Ovary (tissue), 7 donors: ENCODE measurements at regions not wholly inside any gene's neighbourhood (a gene's known extent, or its start where the extent isn't known, plus 50 kb on each side); places are given as distances from the start of the nearest gene placed in this dataset.

ENCODE experiments used
- DNase-seq, 5 donors: peaks; one replicate each; pipeline ENCODE4 v3.0.0-alpha.2; 2019 to 2020
- H3K27ac ChIP-seq, 2 donors: fragments of 200-600 bp; one replicate each; pipeline versions ENCODE4 v1.5.1 to v1.8.0; 2019 to 2022
- H3K27me3 ChIP-seq: fragments of 200-600 bp; one replicate; pipeline ENCODE4 v1.8.0; 2022
- H3K36me3 ChIP-seq: fragments of 200-600 bp; sonication (generic); one replicate; pipeline ENCODE4 v1.5.1; 2019
- H3K4me1 ChIP-seq: one replicate; pipeline ENCODE4 v1.8.1; 2013; ENCODE audit warnings: mild to moderate bottlenecking, moderate library complexity; ENCODE audit not compliant: insufficient read depth
- H3K4me3 ChIP-seq: fragments of 200-600 bp; sonication (generic); one replicate; pipeline ENCODE4 v1.5.1; 2017
- H3K9me3 ChIP-seq, 2 donors: fragments of 200-600 bp in 1 of 2; sonication (generic) in 1 of 2; one replicate each; pipeline versions ENCODE4 v1.5.1 to v1.8.1; 2013 to 2019; ENCODE audit warnings: mild to moderate bottlenecking in 1 of 2, moderate library complexity in 1 of 2
- CTCF ChIP-seq, 3 donors: fragments of 450-650 bp in 2 of 3; fragments of 200-600 bp in 1 of 3; IDR thresholded peaks; one replicate each; pipeline versions ENCODE4 v1.5.1 to v1.8.0; 2016 to 2022; ENCODE audit warnings: antibody characterized with exemption in 3 of 3, mild to moderate bottlenecking in 1 of 3
- EP300 ChIP-seq: sonication (generic); formaldehyde crosslinking; IDR thresholded peaks from one replicate; pipeline ENCODE4 v1.6.1; 2017; ENCODE audit warnings: antibody characterized with exemption
- POLR2A ChIP-seq: fragments of 450-650 bp; IDR thresholded peaks from one replicate; pipeline ENCODE4 v1.6.1; 2017; ENCODE audit warnings: antibody characterized with exemption, mild to moderate bottlenecking, moderate library complexity
- WGBS, 3 donors: extraction: QIAGEN DNeasy Blood & Tissue Kit in 1 of 3; methylation state at CpG; one replicate each; pipeline versions ENCODE4 v1.1.5 to v1.1.7; 2013 to 2017; 5-methylcytosine and 5-hydroxymethylcytosine counted together
- intact Hi-C, 4 donors: fragments of 100-400 bp; cut with DNase I; formaldehyde crosslinking; loops; one replicate each; pipeline versions ENCODE4 v1.11.0 to v1.15.1; 2022 to 2023
- donor health status: DM: no; HTN: no; CAD: no; lungs with moderate emphysema.
- donor health status: DM: no; HTN: no; CAD: no.
- donor health status: Bipolar disorder and iron deficiency.
- donor health status: DM: no; HTN: no; CAD: no.
- donor health status: DM: yes; HTN: yes; CAD: no.

DNA sequence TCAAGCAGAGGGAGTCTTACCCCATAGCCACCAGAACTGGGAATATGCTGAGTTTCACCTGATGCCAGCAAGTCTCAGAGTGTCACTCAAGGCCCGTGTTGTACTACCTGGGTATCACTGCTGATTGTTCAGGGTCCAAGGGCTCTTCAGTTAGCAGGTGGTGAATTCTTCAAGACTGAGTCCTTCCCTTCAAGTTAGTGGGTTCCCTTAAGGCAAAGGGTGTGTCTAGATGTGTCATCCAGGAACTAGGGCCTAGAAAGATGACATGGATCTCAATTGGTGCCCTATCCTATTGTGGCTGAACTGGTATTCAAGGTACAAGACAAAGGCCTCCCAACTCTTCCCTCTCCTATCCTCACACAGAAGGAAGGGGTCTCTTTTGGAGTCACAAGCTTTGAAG, 159.9 kb upstream of the DIPK2B start:
- no peaks in the 10 kb centered on the region for H3K9me3 ChIP-seq
- WGBS, 3 donors: 53 to 91% (median 72%) methylated on average over 1 of the region's 1 CpG
- H3K4me1 ChIP-seq: no peaks in the 10 kb centered on the region
- no peak overlapping the region for H3K27ac ChIP-seq
- intact Hi-C loops: no loop called here
- TF ChIP-seq EP300 (no peak), POLR2A (no peak), CTCF (IDR thresholded peaks at IDR 0.05) (no peak)
- DNase-seq: no peak
- H3K4me3 ChIP-seq: no peak overlapping the region
- H3K36me3 ChIP-seq: no peaks in the 10 kb centered on the region
- no peaks in the 10 kb centered on the region for H3K27me3 ChIP-seq

- WGBS, 3 donors: 0 to 12% (median 9%) methylated on average over 1 of the region's 1 CpG
- no peak for DNase-seq
Measured at GRCh38 chrX:45358392-45358791, 157.7 kb upstream of the DIPK2B start.

DNA sequence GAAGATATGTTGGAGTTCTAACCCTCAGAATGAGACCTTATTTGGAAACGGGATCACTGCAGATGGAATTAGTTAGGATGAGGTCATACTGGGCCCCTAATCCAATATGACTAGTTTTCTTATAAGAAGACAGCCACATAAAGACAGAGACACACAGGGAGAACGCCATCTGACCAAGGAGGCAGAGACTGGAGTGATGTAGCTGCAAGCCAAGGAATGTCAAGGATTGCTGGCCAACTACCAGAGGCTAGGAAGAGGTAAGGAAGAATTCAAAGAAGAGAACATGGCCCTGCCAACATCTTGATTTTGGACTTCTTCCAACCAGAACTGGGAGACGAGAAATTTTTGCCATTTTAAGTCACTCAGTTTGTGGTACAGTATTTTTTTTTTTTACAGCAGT, 152.8 kb upstream of the DIPK2B start:
- no peaks in the 10 kb centered on the region for H3K4me1 ChIP-seq
- H3K27me3 ChIP-seq: no peaks in the 10 kb centered on the region
- DNase-seq: no peak
- H3K27ac ChIP-seq: no peak overlapping the region
- H3K9me3 ChIP-seq: no peaks in the 10 kb centered on the region
- intact Hi-C loops: no loop called here
- TF ChIP-seq POLR2A: no peak
- no peak for TF ChIP-seq CTCF (IDR thresholded peaks at IDR 0.05)
- no peak for TF ChIP-seq EP300
- H3K36me3 ChIP-seq: no peaks in the 10 kb centered on the region
- WGBS, 3 donors: 46 to 57% (median 51%) methylated on average over 3 of the region's 3 CpGs
- no peak overlapping the region for H3K4me3 ChIP-seq

More at GRCh38 chrX:45358392-45358791, 157.7 kb upstream of the DIPK2B start:
- TF ChIP-seq EP300 (no peak), POLR2A (no peak), CTCF (IDR thresholded peaks at IDR 0.05) (no peak)
- no peaks in the 10 kb centered on the region for H3K27me3 ChIP-seq
- H3K36me3 ChIP-seq: no peaks in the 10 kb centered on the region
- H3K4me3 ChIP-seq: no peak overlapping the region
- no peaks in the 10 kb centered on the region for H3K4me1 ChIP-seq
- H3K27ac ChIP-seq: no peak overlapping the region
- no peaks in the 10 kb centered on the region for H3K9me3 ChIP-seq
- intact Hi-C loops: no loop called here

- TF ChIP-seq POLR2A: no peak
- no peak for TF ChIP-seq CTCF (IDR thresholded peaks at IDR 0.05)
- TF ChIP-seq EP300: no peak
- H3K36me3 ChIP-seq: no peaks in the 10 kb centered on the region
- no peak overlapping the region for H3K27ac ChIP-seq
- no peaks in the 10 kb centered on the region for H3K27me3 ChIP-seq
- H3K4me1 ChIP-seq: no peaks in the 10 kb centered on the region
- intact Hi-C loops: no loop called here
- no peak for DNase-seq
- H3K9me3 ChIP-seq: no peaks in the 10 kb centered on the region
- H3K4me3 ChIP-seq: no peak overlapping the region
- 47 to 62% (median 48%) methylated on average over 2 of the region's 2 CpGs for WGBS, 3 donors
Measured at GRCh38 chrX:45352611-45353010, 151.9 kb upstream of the DIPK2B start.

DNA sequence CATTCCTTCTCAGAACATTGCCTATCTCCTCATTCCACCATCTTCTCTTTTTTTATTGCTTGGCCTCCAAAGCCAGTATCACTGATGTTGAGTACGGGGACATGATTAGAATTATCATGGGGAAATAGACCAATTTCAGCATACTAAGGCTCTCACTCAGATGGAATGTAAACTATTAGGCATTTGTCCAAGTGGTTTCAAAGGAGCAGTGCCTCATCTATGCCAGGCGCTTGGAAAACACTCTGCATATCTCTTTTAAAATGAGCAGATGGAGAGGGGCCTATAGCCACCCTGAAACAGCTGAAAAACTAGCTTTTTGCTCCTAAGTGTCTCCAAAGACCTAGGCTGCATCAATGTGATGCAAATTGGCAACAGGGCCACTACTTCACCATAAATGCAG, 150.8 kb upstream of the DIPK2B start:
- no peaks in the 10 kb centered on the region for H3K9me3 ChIP-seq
- no peaks in the 10 kb centered on the region for H3K36me3 ChIP-seq
- no peak overlapping the region for H3K4me3 ChIP-seq
- no peak overlapping the region for H3K27ac ChIP-seq
- H3K4me1 ChIP-seq: no peaks in the 10 kb centered on the region
- intact Hi-C loops: no loop called here
- no peak for DNase-seq
- 32 to 54% (median 36%) methylated on average over 2 of the region's 2 CpGs for WGBS, 3 donors
- no peak for TF ChIP-seq EP300
- TF ChIP-seq CTCF (IDR thresholded peaks at IDR 0.05): no peak
- no peak for TF ChIP-seq POLR2A
- H3K27me3 ChIP-seq: no peaks in the 10 kb centered on the region
